ENCODE measurements at regions not wholly inside any gene's neighbourhood (a gene's known extent, or its start where the extent isn't known, plus 50 kb on each side); places are given as distances from the start of the nearest gene placed in this dataset.

DNA sequence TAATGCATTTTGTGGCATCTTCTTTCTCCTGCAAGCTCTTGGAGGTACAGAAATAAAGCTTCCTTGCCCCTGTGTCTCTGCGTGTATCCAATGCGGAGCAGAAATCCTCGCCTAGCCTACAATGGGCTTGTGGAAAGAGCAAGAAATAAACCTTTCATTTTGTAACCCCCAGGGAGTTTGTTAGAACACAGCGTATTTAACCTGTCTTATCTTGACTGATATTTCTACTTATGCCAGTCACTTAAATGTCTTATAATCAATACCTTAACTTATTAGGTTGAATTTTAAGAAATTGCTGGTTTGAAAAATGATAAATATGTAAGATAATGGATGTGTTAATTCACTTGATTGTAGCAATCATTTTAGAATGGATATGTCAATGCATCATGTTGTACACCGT is 629.8 kb upstream of the IGFBP3 start:
- Mint-ChIP-seq H3K27ac (ENCODE audit: unreplicated experiment) (no peak overlapping the region), H3K4me1 (ENCODE audit: unreplicated experiment) (peaks cover 3% of the 10 kb centered on the region), H3K4me3 (ENCODE audit: unreplicated experiment) (no peak overlapping the region), H3K36me3 (ENCODE audit: unreplicated experiment) (peaks cover 2% of the 10 kb centered on the region), H3K9me3 (ENCODE audit: unreplicated experiment) (peaks cover 15% of the 10 kb centered on the region), H3K27me3 (ENCODE audit: unreplicated experiment) (no peaks in the 10 kb centered on the region)
- TF ChIP-seq, protein P1, sequence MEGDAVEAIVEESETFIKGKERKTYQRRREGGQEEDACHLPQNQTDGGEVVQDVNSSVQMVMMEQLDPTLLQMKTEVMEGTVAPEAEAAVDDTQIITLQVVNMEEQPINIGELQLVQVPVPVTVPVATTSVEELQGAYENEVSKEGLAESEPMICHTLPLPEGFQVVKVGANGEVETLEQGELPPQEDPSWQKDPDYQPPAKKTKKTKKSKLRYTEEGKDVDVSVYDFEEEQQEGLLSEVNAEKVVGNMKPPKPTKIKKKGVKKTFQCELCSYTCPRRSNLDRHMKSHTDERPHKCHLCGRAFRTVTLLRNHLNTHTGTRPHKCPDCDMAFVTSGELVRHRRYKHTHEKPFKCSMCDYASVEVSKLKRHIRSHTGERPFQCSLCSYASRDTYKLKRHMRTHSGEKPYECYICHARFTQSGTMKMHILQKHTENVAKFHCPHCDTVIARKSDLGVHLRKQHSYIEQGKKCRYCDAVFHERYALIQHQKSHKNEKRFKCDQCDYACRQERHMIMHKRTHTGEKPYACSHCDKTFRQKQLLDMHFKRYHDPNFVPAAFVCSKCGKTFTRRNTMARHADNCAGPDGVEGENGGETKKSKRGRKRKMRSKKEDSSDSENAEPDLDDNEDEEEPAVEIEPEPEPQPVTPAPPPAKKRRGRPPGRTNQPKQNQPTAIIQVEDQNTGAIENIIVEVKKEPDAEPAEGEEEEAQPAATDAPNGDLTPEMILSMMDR (IDR thresholded peaks at IDR 0.05), result no peak
- no peak for DNase-seq (ENCODE audit: extremely low spot score, unreplicated experiment)

DNA sequence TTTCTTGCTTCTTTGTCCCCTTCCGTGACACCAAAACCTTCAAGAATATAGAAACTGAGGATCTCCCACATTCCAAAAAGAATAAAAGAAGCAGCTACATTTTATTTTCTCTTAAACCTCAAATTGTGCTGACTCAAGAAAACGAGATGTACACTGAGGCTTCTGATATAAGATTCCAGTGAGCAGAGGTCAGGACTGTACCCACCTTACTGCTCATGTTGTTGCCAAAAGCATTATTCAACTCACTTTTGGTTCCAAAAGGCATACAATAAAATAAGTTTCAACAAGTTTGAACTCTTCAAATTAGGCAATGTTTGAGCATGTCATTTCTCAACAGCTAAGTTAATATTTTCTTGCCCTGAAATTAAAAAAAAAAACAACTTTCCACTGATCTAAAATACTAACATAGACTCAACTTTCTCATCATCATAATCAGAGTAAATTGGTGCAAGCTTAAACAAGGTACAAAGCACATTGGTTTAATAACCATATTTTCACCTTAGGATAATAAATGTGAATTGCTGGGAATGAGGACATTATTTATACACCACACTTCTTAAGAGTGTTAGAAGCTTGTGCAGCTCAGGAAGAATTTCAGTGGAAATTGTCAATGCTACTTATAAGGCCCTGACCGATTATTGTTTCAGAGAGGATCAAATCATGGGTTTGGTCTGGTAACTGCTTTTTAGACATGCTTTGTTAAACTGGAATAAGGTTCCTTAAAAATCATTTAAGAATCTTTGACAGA is 629.0 kb upstream of the IGFBP3 start:
- peaks cover 2% of the 10 kb centered on the region for H3K36me3 Mint-ChIP-seq (ENCODE audit: unreplicated experiment)
- no peak for DNase-seq (ENCODE audit: extremely low spot score, unreplicated experiment)
- no peaks in the 10 kb centered on the region for H3K27me3 Mint-ChIP-seq (ENCODE audit: unreplicated experiment)
- TF ChIP-seq, protein P1 (IDR thresholded peaks at IDR 0.05), result no peak
- no peak overlapping the region for H3K4me3 Mint-ChIP-seq (ENCODE audit: unreplicated experiment)
- H3K9me3 Mint-ChIP-seq (ENCODE audit: unreplicated experiment), result peaks cover 15% of the 10 kb centered on the region
- H3K4me1 Mint-ChIP-seq (ENCODE audit: unreplicated experiment), result peaks cover 10% of the 10 kb centered on the region
- no peak overlapping the region for H3K27ac Mint-ChIP-seq (ENCODE audit: unreplicated experiment)

DNA sequence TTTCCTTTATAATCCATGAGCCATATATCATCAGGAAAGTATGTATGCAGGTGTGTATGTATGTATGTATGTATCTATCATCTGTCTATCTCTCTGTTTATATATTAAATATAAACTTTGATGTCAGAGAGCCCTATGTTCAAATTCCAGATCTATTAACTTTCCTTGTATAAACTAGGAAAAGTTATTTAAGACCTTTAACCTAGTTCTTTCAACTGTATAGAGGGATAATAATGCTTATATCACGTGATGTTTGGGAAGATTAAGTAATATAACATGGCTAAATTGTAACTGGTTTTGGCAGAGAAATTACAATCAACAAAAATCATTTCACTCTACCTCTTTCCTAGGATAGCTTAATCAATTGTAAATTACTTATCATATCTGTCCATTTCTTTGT is 628.3 kb upstream of the IGFBP3 start:
- H3K9me3 Mint-ChIP-seq (ENCODE audit: unreplicated experiment), result peaks cover 15% of the 10 kb centered on the region
- H3K36me3 Mint-ChIP-seq (ENCODE audit: unreplicated experiment), result peaks cover 2% of the 10 kb centered on the region
- TF ChIP-seq, protein P1 (IDR thresholded peaks at IDR 0.05), result no peak
- peaks cover 17% of the 10 kb centered on the region for H3K4me1 Mint-ChIP-seq (ENCODE audit: unreplicated experiment)
- no peak for DNase-seq (ENCODE audit: extremely low spot score, unreplicated experiment)
- H3K27ac Mint-ChIP-seq (ENCODE audit: unreplicated experiment), result no peak overlapping the region
- no peaks in the 10 kb centered on the region for H3K27me3 Mint-ChIP-seq (ENCODE audit: unreplicated experiment)
- no peak overlapping the region for H3K4me3 Mint-ChIP-seq (ENCODE audit: unreplicated experiment)

DNA sequence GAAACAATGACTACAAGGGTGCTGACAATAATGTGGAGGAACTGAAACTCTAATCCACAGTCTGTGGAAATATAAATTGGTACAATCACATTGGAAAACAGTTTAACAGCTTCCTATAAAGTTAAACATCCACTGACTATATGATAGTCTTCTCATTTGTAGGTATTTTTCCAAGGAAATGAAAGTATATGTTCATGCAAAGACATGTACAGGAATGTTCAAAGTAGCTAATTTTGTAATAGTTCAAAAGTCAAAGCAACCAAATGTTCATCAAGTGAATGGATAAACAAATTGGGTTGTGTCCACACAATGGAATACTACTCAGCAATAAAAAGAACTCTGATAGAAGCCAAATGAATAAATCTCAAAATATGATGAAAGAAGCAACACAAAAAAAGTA is 626.0 kb upstream of the IGFBP3 start:
- TF ChIP-seq, protein P1 (IDR thresholded peaks at IDR 0.05), result no peak
- no peak overlapping the region for H3K27ac Mint-ChIP-seq (ENCODE audit: unreplicated experiment)
- H3K4me1 Mint-ChIP-seq (ENCODE audit: unreplicated experiment), result peaks cover 24% of the 10 kb centered on the region
- H3K9me3 Mint-ChIP-seq (ENCODE audit: unreplicated experiment), result peaks cover 15% of the 10 kb centered on the region
- H3K27me3 Mint-ChIP-seq (ENCODE audit: unreplicated experiment), result no peaks in the 10 kb centered on the region
- peaks cover 2% of the 10 kb centered on the region for H3K36me3 Mint-ChIP-seq (ENCODE audit: unreplicated experiment)
- no peak for DNase-seq (ENCODE audit: extremely low spot score, unreplicated experiment)
- no peak overlapping the region for H3K4me3 Mint-ChIP-seq (ENCODE audit: unreplicated experiment)

DNA sequence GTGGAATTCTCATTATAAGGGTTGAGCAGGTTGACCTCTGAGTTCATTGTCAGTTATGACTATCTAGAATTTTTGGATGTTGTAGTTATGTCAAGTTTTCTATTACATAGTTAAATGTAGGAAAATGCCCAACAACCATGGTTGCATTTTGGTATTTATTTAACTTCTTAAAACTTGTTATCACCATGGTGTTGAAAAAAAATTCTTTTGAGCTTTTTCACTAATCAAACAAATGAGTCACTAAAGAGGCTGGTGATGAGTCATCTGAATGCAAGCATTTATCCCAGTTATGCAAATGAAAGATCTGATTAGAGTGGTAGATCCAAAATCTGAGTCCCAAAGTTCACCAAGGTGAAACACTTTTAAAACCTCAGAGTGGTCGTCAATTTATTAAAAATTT is 624.7 kb upstream of the IGFBP3 start:
- H3K27ac Mint-ChIP-seq (ENCODE audit: unreplicated experiment), result peak overlapping the region; percentile 60

More for the DNA sequence above, 624.7 kb upstream of the IGFBP3 start:
- no peak for DNase-seq (ENCODE audit: extremely low spot score, unreplicated experiment)
- Mint-ChIP-seq H3K9me3 (ENCODE audit: unreplicated experiment) (peaks cover 15% of the 10 kb centered on the region), H3K36me3 (ENCODE audit: unreplicated experiment) (peaks cover 2% of the 10 kb centered on the region), H3K4me3 (ENCODE audit: unreplicated experiment) (no peak overlapping the region), H3K4me1 (ENCODE audit: unreplicated experiment) (peaks cover 24% of the 10 kb centered on the region), H3K27me3 (ENCODE audit: unreplicated experiment) (no peaks in the 10 kb centered on the region)
- TF ChIP-seq, protein P1 (IDR thresholded peaks at IDR 0.05), result no peak
